Calu3 (cell line): ENCODE measurements at regions not wholly inside any gene's neighbourhood (a gene's known extent, or its start where the extent isn't known, plus 50 kb on each side); places are given as distances from the start of the nearest gene placed in this dataset.

Experiments used
- BruUV-seq: library from RNA; stranded (reverse); fragments of 400-500 nt; replicated peaks from 2 replicates; lab custom pipeline; 2021; lab: Mats Ljungman, UMichigan
- CTCF ChIA-PET: fragments of 300-600 bp; sonication (Branson Sonifier 250); formaldehyde crosslinking; loops from one replicate; lab custom pipeline; 2022; ENCODE audit warnings: antibody characterized with exemption; lab: Charles Lee
- DNase-seq: peaks from one replicate; pipeline ENCODE4 v3.0.0; 2022
- H3K27ac Mint-ChIP-seq: one replicate; pipeline ENCODE4 v1.8.0; 2022; ENCODE audit warnings: mixed read lengths; ENCODE audit not compliant: unreplicated experiment
- H3K27me3 Mint-ChIP-seq: one replicate; pipeline ENCODE4 v1.8.0; 2022; ENCODE audit warnings: mixed read lengths; ENCODE audit not compliant: unreplicated experiment
- H3K36me3 Mint-ChIP-seq: one replicate; pipeline ENCODE4 v1.8.0; 2022; ENCODE audit warnings: mild to moderate bottlenecking, moderate library complexity, mixed read lengths; ENCODE audit not compliant: insufficient read depth, unreplicated experiment
- H3K4me1 Mint-ChIP-seq: one replicate; pipeline ENCODE4 v1.8.0; 2022; ENCODE audit warnings: mild to moderate bottlenecking, low read depth, mixed read lengths; ENCODE audit not compliant: unreplicated experiment
- H3K4me3 Mint-ChIP-seq: one replicate; pipeline ENCODE4 v1.8.0; 2022; ENCODE audit warnings: mild to moderate bottlenecking, low read depth, moderate library complexity, mixed read lengths; ENCODE audit not compliant: unreplicated experiment
- H3K9me3 Mint-ChIP-seq: one replicate; pipeline ENCODE4 v1.8.0; 2022; ENCODE audit warnings: low read depth, mixed read lengths; ENCODE audit not compliant: unreplicated experiment
- intact Hi-C: fragments of 100-400 bp; cut with micrococcal nuclease; formaldehyde crosslinking; loops from one replicate; pipeline ENCODE4 v1.10.0; 2022; ENCODE audit not compliant: unreplicated experiment
- TF ChIP-seq, protein P1 (sequence below): fragments of 200-600 bp; IDR thresholded peaks from one replicate; pipeline ENCODE4 v1.8.0; 2022; ENCODE audit warnings: antibody characterized with exemption; ENCODE audit not compliant: unreplicated experiment

DNA sequence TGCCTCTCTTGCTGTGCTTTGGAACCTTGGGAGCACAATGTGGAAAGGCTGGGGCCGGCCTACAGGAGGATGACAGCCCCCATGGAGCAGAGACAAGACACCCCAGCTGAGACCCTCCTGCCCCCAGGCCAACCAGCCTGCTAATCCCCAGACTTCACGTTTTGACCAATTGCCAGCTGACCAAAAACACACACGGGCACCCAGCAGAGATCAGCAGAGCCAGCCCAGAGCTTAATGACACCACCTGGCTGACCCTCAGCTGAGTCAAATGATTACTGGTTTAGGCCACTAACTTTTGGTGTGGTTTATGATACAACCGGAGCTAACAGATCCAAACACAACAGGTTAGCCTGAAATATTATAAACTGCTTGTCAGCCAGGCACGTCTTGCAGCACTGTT is 111.2 kb upstream of the KIF5B start:
- Mint-ChIP-seq H3K27ac (no peak overlapping the region), H3K27me3 (no peaks in the 10 kb centered on the region)
- no TSS peak for BruUV-seq

GRCh38 chr10:32166365-32166764 is 110.1 kb upstream of the KIF5B start:
- CTCF ChIA-PET = interaction anchor here (0.6 kb wide), 1 partner anchor 955 kb away, joined by 3 read pairs; no protein-coding TSS in a partner anchor
- H3K36me3 Mint-ChIP-seq = no peaks in the 10 kb centered on the region
- intact Hi-C loops = no loop called here
- no peak overlapping the region for H3K27ac Mint-ChIP-seq
- TF ChIP-seq, protein P1, sequence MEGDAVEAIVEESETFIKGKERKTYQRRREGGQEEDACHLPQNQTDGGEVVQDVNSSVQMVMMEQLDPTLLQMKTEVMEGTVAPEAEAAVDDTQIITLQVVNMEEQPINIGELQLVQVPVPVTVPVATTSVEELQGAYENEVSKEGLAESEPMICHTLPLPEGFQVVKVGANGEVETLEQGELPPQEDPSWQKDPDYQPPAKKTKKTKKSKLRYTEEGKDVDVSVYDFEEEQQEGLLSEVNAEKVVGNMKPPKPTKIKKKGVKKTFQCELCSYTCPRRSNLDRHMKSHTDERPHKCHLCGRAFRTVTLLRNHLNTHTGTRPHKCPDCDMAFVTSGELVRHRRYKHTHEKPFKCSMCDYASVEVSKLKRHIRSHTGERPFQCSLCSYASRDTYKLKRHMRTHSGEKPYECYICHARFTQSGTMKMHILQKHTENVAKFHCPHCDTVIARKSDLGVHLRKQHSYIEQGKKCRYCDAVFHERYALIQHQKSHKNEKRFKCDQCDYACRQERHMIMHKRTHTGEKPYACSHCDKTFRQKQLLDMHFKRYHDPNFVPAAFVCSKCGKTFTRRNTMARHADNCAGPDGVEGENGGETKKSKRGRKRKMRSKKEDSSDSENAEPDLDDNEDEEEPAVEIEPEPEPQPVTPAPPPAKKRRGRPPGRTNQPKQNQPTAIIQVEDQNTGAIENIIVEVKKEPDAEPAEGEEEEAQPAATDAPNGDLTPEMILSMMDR = no peak
- no peaks in the 10 kb centered on the region for H3K27me3 Mint-ChIP-seq
- peaks cover 11% of the 10 kb centered on the region for H3K4me1 Mint-ChIP-seq
- BruUV-seq = no TSS peak
- H3K4me3 Mint-ChIP-seq = no peak overlapping the region
- H3K9me3 Mint-ChIP-seq = no peaks in the 10 kb centered on the region
- DNase-seq = no peak

More for the DNA sequence above, 111.2 kb upstream of the KIF5B start:
- DNase-seq = no peak
- CTCF ChIA-PET = no interaction called here
- no peaks in the 10 kb centered on the region for H3K36me3 Mint-ChIP-seq
- intact Hi-C loops = no loop called here
- H3K4me3 Mint-ChIP-seq = no peak overlapping the region
- TF ChIP-seq, protein P1 = no peak
- no peaks in the 10 kb centered on the region for H3K9me3 Mint-ChIP-seq
- H3K4me1 Mint-ChIP-seq = peaks cover 13% of the 10 kb centered on the region

DNA sequence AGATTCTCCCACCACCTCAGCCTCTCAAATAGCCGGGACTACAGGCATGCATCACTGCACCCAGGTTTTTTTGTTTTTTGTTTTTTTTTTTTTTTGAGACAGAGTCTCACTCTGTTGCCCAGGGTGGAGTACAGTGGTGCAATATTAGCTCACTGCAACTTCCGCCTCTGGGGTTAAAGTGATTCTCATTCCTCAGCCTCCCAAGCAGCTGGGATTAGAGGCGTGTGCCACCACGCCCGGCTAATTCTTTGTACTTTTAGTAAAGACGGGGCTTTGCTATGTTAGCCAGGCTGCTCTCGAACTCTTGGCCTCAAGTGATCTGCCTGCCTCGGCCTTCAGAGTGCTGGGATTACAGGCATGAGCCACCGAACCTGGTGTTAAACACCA is 107.5 kb upstream of the KIF5B start:
- H3K36me3 Mint-ChIP-seq = no peaks in the 10 kb centered on the region

GRCh38 chr10:32163071-32163761 is 107.0 kb upstream of the KIF5B start:
- DNase-seq = no peak
- Mint-ChIP-seq H3K36me3 (no peaks in the 10 kb centered on the region), H3K27ac (no peak overlapping the region), H3K9me3 (no peaks in the 10 kb centered on the region), H3K4me1 (no peaks in the 10 kb centered on the region), H3K27me3 (no peaks in the 10 kb centered on the region), H3K4me3 (no peak overlapping the region)
- intact Hi-C loops = no loop called here
- no TSS peak for BruUV-seq
- TF ChIP-seq, protein P1 = no peak
- CTCF ChIA-PET = no interaction called here

More for the DNA sequence above, 107.5 kb upstream of the KIF5B start:
- TF ChIP-seq, protein P1 = no peak
- no peak overlapping the region for H3K27ac Mint-ChIP-seq
- no peaks in the 10 kb centered on the region for H3K9me3 Mint-ChIP-seq
- no peaks in the 10 kb centered on the region for H3K4me1 Mint-ChIP-seq
- BruUV-seq = no TSS peak
- no peak overlapping the region for H3K4me3 Mint-ChIP-seq
- DNase-seq = no peak
- H3K27me3 Mint-ChIP-seq = no peaks in the 10 kb centered on the region
- intact Hi-C loops = no loop called here
- CTCF ChIA-PET = interaction anchor here (0.6 kb wide), 1 partner anchor 24 kb away, joined by 4 read pairs; no protein-coding TSS in a partner anchor
